Hindlimb muscle (tissue), 1 donor: ENCODE measurements at regions not wholly inside any gene's neighbourhood (a gene's known extent, or its start where the extent isn't known, plus 50 kb on each side); places are given as distances from the start of the nearest gene placed in this dataset.
A peak's percentile ranks its signal among the peaks of the same experiment; 100 is the strongest.

Source experiments
- DNase-seq: peaks from one replicate; pipeline ENCODE4 v3.0.0-alpha.2; 2013

DNA sequence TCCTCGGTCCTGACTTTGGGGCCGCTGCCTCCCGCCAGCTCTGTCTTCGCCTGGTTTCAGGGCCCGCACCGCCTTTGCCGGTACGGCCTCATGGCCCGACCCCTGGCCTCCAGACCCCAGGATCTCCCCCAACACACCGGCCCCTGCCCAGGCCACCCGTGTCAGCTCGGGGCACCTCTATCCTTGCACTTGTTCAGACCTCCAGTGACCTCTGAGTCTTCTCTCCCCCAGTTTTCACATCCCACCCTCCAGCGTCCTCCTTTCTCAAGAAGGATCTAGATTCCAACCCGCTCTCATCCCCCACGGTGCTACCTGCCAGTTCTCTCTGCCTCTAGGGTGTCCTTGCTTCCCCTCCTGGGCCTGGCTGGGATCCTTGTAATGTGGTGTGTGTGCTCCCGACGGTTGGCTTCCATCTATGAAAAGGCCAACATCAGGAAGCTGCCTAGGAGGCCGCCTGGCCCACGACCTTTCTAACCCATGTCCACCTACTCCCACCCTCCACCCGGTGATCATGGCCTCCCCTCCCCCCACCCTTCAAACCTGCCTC, 61.1 kb downstream of the SPATA31C2 start:
- no peak for DNase-seq

DNA sequence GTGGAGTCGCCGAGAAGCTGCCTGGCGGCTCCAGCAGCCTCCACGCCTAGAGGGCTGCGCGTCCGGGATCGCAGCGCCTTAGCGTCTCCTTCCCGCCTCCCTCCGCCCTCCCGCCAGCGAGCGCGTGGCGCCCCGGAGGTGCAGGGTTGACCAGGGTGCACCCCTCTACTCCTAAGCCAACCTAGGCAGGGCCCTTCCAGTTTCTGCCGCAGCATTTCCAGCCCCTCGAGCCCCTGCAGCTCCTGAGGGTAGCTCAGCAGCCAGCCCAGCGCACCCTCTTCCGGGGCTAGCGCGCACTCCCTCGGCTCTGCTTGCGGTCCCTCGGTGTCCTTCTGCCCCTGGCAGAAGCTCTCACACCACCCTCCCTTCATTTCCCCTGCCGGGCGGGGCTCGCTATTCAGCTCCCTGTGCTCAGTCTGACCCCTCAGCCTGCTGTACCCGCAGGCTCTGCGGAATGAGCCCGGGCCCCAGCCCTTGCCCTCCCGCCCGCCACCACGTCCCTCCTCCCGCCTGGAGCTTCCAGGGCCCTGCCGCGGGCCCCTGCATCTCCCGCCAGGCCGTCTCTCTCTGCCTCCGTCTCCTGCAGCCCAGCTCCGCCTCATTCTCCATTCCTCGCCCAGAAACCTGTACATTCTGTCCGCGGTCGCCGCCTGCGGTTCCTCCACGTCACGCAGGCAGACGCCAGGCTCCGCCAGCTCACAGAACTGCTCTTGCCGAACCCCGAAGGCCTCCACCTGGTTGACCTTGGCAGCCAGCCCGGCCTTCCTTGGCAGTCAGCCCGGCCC, 61.8 kb downstream of the SPATA31C2 start:
- DNase-seq: peak; percentile 85

DNA sequence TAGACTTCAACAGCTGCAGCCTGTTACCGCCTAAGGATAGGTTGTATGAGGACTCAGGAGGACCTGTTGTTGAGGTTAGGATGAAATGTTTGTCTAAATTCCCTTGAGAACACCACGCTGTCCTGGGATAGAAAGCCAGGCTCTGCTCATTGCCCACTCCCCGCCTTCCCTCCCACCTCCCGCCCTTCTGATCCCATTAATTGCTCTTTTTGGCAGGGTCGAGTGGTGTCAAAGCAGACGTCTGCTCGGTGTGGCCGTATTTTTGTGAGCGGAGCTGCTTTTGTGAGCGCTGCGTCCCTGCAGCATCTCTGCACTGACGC, 62.3 kb downstream of the SPATA31C2 start:
- no peak for DNase-seq

DNA sequence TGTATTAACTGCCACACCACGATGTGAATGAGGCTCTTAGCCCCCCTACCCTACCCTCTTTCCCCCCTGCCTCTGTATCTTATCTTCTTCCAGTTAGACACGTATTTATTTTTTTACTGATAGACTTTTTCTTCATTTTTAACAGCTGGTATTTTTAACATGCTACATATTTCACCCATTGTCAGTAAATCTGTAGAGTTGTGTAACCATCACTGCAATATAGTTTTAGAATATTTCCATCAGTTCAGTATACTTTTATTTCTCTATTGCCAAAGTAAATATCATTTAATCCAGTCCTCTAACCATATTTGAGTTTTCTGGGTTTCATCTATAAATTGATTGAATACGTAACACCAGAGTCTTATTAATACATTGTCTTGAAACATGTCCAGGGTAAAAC, 62.8 kb downstream of the SPATA31C2 start:
- DNase-seq: no peak

DNA sequence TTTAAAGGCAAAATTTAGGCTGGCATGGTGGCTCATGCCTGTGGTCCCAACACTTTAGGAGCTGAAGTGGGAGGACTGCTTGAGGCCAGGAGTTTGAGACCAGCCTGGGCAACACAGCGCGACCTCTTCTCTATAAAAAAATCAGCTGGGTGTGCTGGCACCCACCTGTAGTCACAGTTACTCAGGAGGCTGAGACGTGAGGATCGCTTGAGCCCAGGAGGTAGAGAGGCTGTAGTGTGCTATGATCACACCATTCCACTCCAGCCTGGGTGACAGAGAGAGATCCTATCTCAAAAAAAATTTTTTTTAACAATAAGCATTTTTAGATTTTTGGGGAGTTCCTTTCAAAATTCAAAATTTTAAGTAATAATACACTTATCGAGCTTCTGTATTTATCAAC, 63.3 kb downstream of the SPATA31C2 start:
- no peak for DNase-seq

DNA sequence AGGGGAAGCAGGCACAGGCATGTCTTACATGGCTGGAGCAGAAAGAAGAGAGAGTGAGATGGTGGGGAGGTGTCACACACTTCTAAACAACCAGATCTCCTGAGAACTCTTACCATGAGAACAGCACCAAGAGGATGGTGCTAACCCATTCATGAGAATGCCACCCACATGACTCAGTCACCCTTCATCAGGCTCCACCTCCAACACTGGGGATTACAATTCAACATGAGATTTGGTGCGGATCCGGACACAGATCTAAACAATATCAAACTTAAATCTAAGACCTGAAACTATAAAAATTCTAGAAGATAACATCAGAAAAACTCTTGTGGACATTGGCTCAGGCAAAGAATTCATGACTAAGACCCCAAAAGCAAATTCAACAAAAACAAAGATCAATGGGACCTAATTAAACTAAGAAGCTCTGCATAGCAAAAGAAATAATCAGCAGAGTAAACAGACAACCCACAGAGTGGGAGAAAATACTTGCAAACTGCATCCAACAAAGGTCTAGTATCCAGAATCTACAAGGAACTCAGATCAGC, 65.4 kb downstream of the SPATA31C2 start:
- no peak for DNase-seq

DNA sequence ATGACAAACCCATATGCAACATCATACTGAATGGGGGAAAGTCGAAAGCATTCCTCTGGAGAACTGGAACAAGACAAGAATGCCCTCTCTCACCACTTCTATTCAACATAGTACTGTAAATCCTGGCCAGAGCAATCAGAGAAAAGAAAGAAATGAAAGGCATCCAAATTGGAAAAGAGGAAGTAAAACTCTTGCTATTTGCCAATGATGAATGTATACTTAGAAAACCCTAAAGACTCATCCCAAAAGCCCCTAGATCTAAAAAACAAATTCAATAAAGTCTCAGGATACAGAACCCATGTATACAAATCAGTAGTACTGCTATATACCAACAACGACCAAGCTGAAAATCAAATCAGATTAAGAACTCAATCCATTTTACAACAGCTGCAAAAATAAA, 66.9 kb downstream of the SPATA31C2 start:
- DNase-seq: no peak

DNA sequence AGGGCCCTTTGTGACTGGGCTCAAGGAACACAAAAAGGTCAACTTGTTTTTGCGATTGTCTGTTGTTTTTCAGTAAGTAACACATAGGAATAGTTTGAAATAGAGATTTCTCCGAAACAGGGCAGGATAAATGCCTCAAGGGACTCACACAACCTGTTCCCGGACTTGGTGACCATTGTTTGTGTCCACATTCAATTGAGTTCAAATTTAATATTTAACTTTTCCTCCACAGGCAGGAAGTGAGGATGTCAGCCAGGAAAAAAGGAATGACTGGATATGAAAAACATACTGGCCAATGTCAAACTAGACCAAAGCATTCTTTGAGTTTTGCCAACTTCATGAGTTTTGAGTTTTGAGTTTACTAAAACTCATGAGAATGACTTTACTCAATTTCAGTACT, 72.7 kb downstream of the SPATA31C2 start:
- DNase-seq: no peak

DNA sequence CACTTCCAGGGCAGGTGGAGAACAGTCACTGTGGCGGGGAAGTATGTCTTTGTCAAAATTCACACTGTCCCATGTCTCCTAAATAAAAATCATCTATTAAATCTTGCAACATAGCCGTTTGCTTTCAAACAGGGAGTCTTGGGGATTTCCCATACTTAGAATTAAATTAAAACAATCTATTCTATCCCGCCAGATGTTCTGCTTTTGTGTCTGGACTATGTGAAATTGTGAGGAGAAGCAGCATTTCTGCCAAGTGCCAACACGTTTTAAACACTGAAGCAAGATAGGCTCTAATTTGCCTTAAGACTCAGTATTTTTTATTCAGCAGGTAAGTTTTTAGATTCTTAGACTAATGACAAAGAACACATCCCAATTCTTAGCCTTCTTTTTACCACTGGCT, 73.7 kb downstream of the SPATA31C2 start:
- no peak for DNase-seq

DNA sequence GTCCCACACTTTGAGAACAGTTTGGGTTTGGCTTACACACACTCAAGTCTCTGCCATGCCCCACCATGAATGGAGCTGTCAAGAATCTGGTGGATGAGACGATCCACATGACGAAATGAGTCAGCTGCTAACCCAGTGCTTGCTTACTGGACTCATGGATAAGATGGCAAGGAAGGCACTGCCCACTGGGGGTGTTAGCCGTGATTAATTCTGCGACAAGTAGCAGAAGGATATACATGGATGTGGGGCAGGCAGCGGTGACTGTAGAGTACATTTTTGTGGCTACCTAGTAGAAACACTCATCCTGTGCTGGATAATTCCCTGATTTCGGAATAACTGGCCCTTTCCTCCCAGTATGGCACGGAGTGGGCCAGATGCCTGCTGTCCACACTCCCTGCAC, 77.5 kb downstream of the SPATA31C2 start:
- DNase-seq: no peak

DNA sequence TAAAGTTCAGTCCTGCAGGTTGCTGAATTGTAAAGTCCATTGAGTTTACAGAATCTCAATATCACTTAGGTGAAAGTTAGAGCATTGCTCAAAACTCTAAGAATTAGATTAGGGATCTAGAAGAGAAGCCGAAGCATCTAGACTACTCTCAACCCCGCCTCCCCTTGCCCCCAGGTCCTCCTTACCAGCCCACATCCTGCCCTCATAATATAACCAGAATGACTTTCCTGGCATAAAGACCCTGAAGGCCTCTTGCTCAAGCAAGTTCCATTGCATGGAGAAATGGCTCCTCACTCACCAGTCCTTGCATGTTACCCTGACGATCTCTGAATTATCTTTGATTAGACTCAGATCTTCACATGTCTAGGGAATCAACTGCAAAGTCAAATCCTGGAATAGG, 78.8 kb downstream of the SPATA31C2 start:
- no peak for DNase-seq

DNA sequence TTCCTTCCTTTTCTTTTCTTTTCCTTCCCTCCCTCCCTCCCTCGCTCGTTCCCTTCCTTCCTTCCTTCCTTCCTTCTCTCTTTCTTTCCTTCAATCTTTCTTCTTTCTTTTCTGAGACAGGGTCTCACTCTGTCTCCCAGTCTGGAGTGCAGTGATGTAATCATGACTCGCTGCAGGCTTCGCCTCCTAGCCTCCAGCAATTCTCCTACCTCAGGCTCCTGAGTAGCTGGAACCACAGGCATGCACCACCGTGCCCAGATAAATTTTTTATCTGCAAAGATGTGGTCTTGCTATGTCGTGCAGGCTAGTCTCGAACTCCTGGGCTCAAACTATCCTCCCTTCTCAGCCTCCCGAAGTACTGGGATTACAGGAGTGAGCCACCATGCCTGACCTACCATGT, 81.4 kb downstream of the SPATA31C2 start:
- DNase-seq: no peak

DNA sequence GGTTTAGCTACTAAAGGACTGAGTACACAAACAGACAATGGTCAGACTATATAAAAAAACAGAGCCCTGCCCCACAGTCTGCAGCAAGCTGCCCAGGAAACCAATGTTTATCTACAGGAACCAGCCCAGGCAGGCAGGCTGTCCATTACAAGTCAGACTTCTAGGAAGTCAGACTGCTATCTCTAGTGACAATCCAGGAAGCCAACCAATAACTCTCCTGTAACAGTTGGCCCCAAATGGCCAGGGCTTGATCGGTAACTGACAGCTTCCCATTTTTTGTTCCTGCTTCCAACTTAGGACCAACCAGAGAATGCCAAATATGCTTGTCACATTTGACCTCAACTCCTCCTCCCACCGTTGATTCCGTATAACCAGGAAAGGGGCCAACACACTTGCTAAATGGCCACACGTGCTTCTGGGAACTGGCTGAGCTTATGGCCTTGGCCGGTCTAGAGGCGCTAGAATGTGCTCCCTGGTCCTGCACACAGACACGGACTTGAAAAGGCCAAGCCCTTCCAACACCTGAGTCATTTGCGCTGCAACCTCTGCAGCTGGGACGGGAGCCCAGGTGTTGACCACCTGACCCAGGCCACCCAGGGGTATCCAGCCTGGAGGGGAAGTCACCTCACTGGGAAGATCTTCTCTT, 79.6 kb upstream of the CDK20 start:
- no peak for DNase-seq

DNA sequence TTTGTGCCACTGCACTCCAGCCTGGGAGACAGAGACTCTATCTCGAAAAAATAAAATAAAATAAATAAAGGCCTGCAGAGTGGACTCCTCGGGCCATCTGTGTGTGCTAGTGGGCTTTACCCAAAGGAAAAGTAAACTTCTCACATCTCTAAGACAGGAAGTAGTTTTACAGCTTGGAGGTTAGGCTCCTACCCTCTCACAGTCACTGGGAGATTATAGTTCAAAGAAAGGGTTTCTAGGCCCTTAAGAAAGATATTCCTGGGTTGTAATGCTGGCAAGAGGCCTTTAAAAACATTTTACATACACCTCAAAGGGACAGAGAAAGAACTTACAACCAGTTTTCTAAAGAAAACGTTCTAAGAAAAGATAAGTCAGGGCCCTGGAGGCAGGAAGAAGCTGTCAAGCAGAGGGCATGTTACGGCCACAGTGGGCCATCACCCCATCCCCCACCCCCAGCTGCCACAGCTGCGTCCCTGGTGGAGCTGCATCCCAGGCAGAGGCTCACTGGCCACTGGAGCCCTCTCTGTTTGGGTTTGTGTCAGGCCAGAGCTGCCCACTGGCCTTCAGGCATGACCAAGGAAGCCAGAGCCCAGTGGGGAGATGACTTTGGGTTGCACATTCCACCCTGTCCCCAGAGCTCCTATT, 78.1 kb upstream of the CDK20 start:
- no peak for DNase-seq

DNA sequence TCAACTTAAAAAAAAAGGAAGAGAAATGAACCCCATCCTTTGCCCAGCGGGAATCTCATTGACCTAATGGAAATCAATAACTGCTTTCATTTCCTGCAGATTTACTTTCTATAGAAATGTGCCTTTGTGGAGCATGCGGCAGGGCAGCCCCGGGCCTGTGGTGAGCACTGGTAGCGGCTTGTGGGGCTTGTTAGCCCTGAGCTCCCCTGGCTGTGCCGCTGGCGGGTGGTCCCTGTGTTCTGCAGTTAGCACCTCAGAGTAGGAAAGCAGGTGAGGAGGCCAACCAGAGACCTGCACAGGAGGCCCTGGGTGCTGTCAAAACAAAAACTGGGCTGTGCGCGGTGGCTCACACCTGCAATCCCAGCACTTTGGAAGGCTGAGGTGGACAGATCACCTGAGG, 76.8 kb upstream of the CDK20 start:
- DNase-seq: no peak

DNA sequence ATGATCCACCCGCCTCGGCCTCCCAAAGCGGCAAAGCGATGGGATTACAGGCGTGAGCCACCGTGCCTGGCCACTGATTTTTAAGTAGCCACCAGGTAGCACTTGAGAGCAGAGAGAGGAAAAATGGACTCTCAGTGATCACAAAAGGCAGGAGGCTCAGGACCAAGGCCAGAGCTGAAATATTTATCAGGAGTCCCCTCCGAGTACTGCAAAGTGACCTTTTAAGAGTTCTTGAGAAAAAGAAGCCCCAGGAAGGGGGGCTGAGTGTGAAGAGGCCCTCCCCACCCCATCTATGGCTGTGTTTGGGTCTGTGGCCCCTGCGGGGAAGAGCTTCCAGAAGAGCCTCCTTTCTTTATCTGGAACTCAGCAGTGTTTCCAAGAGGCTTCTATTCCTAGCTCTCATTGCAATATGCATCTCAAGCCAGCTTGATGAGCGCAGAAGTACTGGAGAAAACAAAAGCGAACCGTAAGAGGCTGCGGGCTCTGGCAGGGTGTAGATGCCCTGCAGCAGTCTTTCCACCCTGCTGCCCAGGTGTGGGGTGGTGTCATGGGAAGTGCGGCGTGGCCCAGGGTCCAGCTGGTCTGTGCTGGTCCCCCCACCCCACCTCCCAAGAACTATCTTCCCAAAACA, 75.5 kb upstream of the CDK20 start:
- no peak for DNase-seq

DNA sequence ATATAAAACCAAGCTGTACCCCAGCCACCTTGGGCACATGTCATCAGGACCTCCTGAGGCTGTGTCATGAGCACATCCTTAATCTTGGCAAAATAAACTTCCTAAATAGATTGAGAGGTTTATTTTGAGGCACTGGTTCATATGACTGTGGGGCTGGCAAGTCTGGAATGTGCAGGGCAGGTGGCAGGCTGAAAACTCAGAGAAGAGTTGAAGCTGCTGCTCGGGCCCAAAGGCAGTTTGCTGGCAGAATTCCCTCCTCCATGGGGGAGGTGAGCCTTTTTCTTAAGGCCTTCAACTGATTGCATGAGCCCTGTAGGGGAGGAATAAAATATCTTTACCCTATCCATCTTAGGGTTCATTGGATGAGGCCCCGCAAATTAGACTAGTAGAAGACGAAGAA, 72.2 kb upstream of the CDK20 start:
- no peak for DNase-seq

DNA sequence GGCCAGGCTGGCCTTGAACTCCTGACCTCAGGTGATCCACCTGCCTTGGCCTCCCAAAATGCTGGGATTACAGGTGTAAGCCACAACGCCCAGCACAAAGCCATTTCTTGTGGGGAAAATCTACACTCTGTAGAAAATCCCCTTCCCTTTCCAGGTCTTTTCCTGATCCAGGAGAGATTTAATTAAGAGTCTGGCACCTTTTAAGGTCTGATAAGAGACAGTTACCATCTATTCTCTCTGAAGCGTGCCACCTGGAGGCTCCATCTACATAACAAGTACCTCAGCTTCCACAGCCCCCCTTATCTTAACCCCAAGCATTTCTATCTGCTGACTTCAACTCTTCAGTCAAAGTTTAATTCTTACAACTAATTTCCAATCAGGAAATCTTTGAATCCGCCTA, 71.4 kb upstream of the CDK20 start:
- DNase-seq: no peak

DNA sequence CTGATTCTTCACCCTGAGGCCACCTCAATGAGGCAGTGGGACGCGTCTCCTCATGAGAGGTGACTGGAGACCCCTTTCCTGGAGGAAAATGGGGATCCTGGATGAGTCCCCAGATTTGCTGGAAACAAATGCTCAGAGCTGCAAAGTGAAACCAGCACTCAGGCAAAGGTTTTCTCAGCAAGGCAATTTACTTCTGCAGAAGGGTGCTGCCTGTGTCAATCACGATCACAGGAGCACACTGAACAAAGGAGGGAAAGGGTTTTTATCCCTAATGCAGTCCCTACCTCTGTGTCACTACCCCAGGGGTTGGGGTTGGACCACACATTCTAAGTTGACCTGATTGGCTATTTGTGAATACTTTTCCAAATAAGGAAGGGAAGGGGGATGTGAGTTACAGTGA, 69.9 kb upstream of the CDK20 start:
- no peak for DNase-seq

DNA sequence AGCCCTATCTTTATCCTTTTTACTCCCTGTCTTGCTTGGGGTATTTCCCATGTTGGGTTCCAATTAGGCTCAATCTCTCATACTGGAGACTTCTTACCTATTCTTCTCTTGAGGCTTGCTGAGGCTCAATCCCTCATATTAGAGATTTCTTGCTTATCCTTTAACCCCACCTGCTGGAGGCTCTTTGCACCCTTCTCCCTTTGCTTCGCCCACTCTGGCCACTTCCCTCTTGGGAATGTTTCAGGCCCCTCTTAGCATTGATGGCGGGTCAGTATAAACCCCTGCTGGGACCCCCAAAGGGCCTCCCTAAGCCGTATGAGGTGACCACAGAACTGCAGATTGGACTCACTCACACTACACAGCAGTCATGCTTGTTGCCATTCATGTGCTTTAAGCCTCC, 69.3 kb upstream of the CDK20 start:
- DNase-seq: no peak

DNA sequence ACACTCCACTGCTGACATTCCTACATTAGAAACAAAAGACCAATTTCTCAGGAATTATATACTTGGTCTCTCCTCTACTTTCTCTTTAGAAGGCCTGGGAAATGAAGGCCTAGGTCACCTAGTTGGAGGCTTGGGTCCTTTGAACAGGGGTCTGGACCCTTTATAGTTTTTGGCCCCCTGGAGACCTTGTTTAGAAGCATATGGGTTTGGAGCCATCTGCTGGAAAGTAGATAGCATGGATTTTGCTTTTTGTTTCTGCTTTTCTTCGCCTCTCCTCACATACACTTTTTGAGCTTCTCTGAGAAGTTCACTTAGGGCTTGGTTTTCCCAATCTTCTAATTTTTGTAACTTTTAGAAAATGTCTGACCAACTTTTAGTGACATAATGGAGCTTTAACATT, 67.1 kb upstream of the CDK20 start:
- no peak for DNase-seq

DNA sequence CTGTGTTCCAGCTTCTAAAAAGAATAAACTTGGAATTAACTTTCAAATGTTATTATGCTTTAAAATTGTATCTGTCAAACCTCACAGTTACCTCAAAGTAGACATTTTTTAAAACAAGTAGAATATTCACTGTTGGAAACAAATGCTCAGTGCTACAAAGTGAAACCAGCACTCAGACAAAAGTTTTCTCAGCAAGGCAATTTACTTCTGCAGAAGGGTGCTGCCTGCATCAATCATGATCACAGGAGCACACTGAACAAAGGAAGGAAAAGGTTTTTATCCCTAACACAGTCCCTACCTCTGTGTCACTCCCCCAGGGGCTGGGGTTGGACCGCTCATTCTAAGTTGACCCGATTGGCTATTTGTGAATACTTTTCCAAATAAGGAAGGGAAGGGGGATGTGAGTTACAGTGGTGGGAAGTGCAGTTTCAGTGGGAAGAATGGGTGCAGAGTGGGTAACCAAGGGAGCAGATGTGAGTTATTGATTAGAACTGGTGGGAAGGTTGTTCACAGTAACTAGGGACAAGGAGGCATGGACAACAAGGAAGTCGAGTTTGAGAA, 63.0 kb upstream of the CDK20 start:
- no peak for DNase-seq

DNA sequence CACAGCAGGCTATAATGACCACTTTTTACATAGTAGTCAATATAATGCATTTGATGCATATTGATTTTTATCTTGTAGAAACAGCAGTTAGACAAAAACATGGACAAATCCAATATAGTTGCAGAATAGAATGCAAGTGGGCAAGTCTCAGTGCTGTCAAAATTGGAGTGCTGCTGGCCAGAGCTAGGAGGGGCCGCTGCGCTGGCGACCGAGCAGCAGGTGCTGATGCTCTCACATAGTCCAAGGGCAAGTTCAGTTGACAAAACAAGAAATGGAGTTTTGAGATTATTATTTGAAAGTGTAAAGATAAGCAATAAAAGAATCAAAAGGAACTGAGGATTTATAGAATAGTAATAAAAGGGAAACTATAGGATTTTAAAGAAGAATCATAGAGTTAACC, 60.6 kb upstream of the CDK20 start:
- no peak for DNase-seq
